OCI-LY3 (cell line): ENCODE measurements at regions not wholly inside any gene's neighbourhood (a gene's known extent, or its start where the extent isn't known, plus 50 kb on each side); places are given as distances from the start of the nearest gene placed in this dataset.

ENCODE experiments used
- H2AFZ ChIP-seq: fragments of 200-600, 300-600 bp; shearing (Covaris generic); 2 replicates; pipeline ENCODE4 v1.6.0; 2014; ENCODE audit warnings: antibody characterized with exemption, low read depth, low read length
- H3K27ac ChIP-seq: fragments of 200-600, 300-600 bp; sonication (generic); 2 replicates; pipeline ENCODE4 v1.5.1; 2014; ENCODE audit warnings: mild to moderate bottlenecking, low read length, moderate library complexity, mixed read lengths
- H3K27me3 ChIP-seq: fragments of 200-600, 300-600 bp; sonication (generic); 2 replicates; pipeline ENCODE4 v1.6.1; 2014; ENCODE audit warnings: low read depth, low read length, mixed read lengths
- H3K36me3 ChIP-seq: fragments of 200-600, 300-600 bp; sonication (generic); replicated peaks from 2 replicates; pipeline ENCODE3; 2014; ENCODE audit warnings: low read depth, low read length, mixed read lengths
- H3K4me1 ChIP-seq: fragments of 300-600, 200-600 bp; sonication (generic); 2 replicates; pipeline ENCODE4 v1.6.1; 2014; ENCODE audit warnings: low read length, mixed read lengths
- H3K4me2 ChIP-seq: fragments of 200-600, 300-600 bp; sonication (generic); 2 replicates; pipeline ENCODE4 v1.6.1; 2014; ENCODE audit warnings: low read length, mixed read lengths
- H3K4me3 ChIP-seq: fragments of 300-600, 200-600 bp; sonication (generic); 2 replicates; pipeline ENCODE4 v1.5.1; 2014; ENCODE audit warnings: antibody characterized with exemption, mild to moderate bottlenecking, low read length, moderate library complexity
- H3K79me2 ChIP-seq: fragments of 300-600, 200-600 bp; shearing (Covaris generic); 2 replicates; pipeline ENCODE4 v1.6.1; 2014; ENCODE audit warnings: mild to moderate bottlenecking, low read length, mixed read lengths
- H3K9ac ChIP-seq: fragments of 300-600, 200-600 bp; shearing (Covaris generic); 2 replicates; pipeline ENCODE4 v1.6.0; 2014; ENCODE audit warnings: mild to moderate bottlenecking, low read length, moderate library complexity
- H3K9me3 ChIP-seq: fragments of 200-600, 300-600 bp; shearing (Covaris generic); 2 replicates; pipeline ENCODE4 v1.6.1; 2014; ENCODE audit warnings: low read length, mixed read lengths; ENCODE audit not compliant: insufficient read depth
- H4K20me1 ChIP-seq: fragments of 200-600, 300-600 bp; sonication (generic); 2 replicates; pipeline ENCODE4 v1.6.1; 2016; ENCODE audit warnings: low read length, mixed read lengths; ENCODE audit not compliant: insufficient read depth
- EZH2phosphoT487 ChIP-seq: fragments of 200-600 bp; shearing (Covaris generic); IDR thresholded peaks from 2 replicates; pipeline ENCODE4 v1.6.1; 2018; ENCODE audit warnings: antibody characterized with exemption, mixed run types, low read depth
- TF ChIP-seq, protein P1 (sequence below): fragments of 200-600, 300-600 bp; sonication (generic); IDR thresholded peaks from 2 replicates; pipeline ENCODE4 v1.5.1; 2014; ENCODE audit warnings: antibody characterized with exemption, low read length, low read depth

DNA sequence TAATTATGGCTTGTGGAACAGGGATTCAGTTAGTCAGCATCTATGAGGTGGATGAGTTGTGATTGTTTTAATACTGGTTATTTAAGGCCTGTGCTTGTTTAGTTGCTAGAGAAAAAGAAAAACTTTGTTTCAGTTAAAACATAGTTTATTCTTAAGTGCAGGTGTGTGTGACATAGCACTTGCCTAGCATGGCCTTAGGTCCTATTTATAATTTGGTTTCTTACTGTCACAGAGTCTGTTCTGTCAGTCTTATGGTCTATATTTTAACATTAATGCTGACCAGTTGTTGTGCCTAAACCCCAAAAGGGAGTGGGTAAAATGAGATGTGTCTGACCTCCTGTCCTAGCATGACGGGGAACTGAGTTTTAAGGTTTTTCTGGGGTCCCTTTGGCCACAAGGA, 486.3 kb downstream of the ZIC1 start:
- no peaks in the 10 kb centered on the region for H4K20me1 ChIP-seq
- TF ChIP-seq EZH2phosphoT487 = no peak
- TF ChIP-seq, protein P1, sequence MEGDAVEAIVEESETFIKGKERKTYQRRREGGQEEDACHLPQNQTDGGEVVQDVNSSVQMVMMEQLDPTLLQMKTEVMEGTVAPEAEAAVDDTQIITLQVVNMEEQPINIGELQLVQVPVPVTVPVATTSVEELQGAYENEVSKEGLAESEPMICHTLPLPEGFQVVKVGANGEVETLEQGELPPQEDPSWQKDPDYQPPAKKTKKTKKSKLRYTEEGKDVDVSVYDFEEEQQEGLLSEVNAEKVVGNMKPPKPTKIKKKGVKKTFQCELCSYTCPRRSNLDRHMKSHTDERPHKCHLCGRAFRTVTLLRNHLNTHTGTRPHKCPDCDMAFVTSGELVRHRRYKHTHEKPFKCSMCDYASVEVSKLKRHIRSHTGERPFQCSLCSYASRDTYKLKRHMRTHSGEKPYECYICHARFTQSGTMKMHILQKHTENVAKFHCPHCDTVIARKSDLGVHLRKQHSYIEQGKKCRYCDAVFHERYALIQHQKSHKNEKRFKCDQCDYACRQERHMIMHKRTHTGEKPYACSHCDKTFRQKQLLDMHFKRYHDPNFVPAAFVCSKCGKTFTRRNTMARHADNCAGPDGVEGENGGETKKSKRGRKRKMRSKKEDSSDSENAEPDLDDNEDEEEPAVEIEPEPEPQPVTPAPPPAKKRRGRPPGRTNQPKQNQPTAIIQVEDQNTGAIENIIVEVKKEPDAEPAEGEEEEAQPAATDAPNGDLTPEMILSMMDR = no peak

DNA sequence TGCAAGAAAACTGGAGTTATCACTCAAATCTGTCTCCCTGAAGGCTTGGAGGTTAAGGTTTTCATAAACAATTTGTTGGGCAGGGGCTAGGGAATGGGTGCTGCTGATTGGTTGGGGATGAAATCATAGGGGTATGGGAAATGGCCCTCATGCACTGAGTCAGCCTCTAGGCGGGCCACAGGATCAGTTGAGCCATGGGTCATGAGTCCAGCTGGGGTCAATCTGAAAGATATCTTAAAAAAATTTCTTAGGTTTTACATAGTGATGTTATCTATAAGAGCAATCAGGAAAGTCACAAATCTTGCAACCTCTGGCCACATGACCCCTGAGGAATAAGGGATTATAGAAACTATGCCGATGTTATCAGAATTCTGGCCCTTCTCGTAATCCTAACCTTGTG, 491.7 kb downstream of the ZIC1 start:
- Histone ChIP-seq H4K20me1 (no peaks in the 10 kb centered on the region), H3K79me2 (no peaks in the 10 kb centered on the region), H3K27ac (no peak overlapping the region), H3K9ac (no peak overlapping the region), H3K36me3 (no peaks in the 10 kb centered on the region), H2AFZ (no peak overlapping the region), H3K9me3 (no peaks in the 10 kb centered on the region), H3K4me1 (peaks cover 4% of the 10 kb centered on the region; the same call in 1 of the 2 replicates), H3K27me3 (no peaks in the 10 kb centered on the region), H3K4me2 (no peak overlapping the region), H3K4me3 (no peak overlapping the region)
- TF ChIP-seq, protein P1 = no peak
- TF ChIP-seq EZH2phosphoT487 = no peak

More for the DNA sequence above, 486.3 kb downstream of the ZIC1 start:
- H3K4me1 ChIP-seq = peaks cover 3% of the 10 kb centered on the region
- no peak overlapping the region for H2AFZ ChIP-seq
- H3K27me3 ChIP-seq = no peaks in the 10 kb centered on the region
- H3K9ac ChIP-seq = no peak overlapping the region
- no peaks in the 10 kb centered on the region for H3K9me3 ChIP-seq
- no peaks in the 10 kb centered on the region for H3K79me2 ChIP-seq
- H3K4me3 ChIP-seq = no peak overlapping the region
- no peak overlapping the region for H3K27ac ChIP-seq
- H3K36me3 ChIP-seq = no peaks in the 10 kb centered on the region
- no peak overlapping the region for H3K4me2 ChIP-seq

DNA sequence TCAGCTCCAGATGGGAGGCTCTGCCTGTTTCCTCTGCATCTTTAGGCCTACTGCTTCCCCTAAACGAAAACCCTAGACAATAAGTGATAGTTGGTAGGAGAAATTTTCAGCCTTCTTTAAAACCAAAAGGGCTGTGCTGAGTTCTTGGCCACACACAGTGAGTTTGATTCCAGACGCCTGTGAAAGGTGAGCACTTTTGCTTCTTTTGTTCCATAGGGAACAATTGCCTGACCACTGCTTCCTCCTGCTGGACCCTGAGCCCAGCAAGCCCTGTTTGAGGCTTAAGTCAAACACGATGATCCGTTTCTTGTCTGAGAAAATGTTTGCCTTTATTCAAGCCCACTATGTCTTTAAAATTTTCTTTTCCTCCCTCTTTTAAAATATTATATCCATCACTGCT, 493.9 kb downstream of the ZIC1 start:
- no peaks in the 10 kb centered on the region for H4K20me1 ChIP-seq
- no peaks in the 10 kb centered on the region for H3K36me3 ChIP-seq
- no peaks in the 10 kb centered on the region for H3K9me3 ChIP-seq
- no peaks in the 10 kb centered on the region for H3K79me2 ChIP-seq
- no peak overlapping the region for H2AFZ ChIP-seq
- no peak overlapping the region for H3K9ac ChIP-seq
- peaks cover 12% of the 10 kb centered on the region for H3K4me1 ChIP-seq
- no peak overlapping the region for H3K27ac ChIP-seq
- H3K4me2 ChIP-seq = no peak overlapping the region
- no peaks in the 10 kb centered on the region for H3K27me3 ChIP-seq
- no peak overlapping the region for H3K4me3 ChIP-seq
- TF ChIP-seq EZH2phosphoT487 = no peak
- TF ChIP-seq, protein P1 = no peak

DNA sequence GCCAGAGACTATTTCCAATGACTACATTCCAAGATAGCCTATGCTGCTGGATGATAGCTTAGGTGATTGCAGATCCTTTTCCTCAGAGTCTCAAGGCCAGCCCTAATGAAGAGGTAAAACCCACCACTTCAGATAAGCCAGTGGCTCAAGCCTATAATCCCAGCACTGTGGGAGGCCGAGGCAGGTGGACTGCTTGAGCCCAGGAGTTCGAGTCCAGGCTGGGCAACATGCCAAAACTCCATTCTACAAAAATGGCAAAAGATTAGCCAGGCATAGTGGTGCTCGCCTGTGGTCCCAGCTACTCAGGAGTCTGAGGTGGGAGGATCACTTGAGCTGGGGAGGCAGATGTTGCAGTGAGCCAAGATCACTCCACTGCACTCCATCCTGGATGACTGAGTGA, 495.3 kb downstream of the ZIC1 start:
- peaks cover 12% of the 10 kb centered on the region for H3K4me1 ChIP-seq
- H3K9me3 ChIP-seq = no peaks in the 10 kb centered on the region
- no peaks in the 10 kb centered on the region for H3K36me3 ChIP-seq
- H4K20me1 ChIP-seq = no peaks in the 10 kb centered on the region
- H2AFZ ChIP-seq = no peak overlapping the region
- no peak overlapping the region for H3K4me2 ChIP-seq
- no peaks in the 10 kb centered on the region for H3K27me3 ChIP-seq
- H3K79me2 ChIP-seq = no peaks in the 10 kb centered on the region
- H3K9ac ChIP-seq = no peak overlapping the region
- H3K27ac ChIP-seq = no peak overlapping the region
- TF ChIP-seq, protein P1 = no peak
- TF ChIP-seq EZH2phosphoT487 = no peak
- no peak overlapping the region for H3K4me3 ChIP-seq
